Right cardiac atrium (tissue), 5 donors: ENCODE measurements at regions not wholly inside any gene's neighbourhood (a gene's known extent, or its start where the extent isn't known, plus 50 kb on each side); places are given as distances from the start of the nearest gene placed in this dataset.

Source experiments
- ATAC-seq, 2 donors: fragments of 200-7000 bp; cut with Tn5 transposase; one replicate each; pipeline versions ENCODE4 v1.8.0 to v1.9.1; 2020; ENCODE audit warnings: moderate library complexity in 2 of 2, mild to moderate bottlenecking in 1 of 2
- DNase-seq, 3 donors: peaks; one replicate each; pipeline ENCODE4 v3.0.0-alpha.2; 2020
- H3K27ac ChIP-seq: one replicate; pipeline ENCODE4 v1.5.1; 2013; ENCODE audit warnings: mild to moderate bottlenecking, low read length, control low read depth, moderate library complexity
- H3K27me3 ChIP-seq: one replicate; pipeline ENCODE4 v1.6.1; 2013; ENCODE audit not compliant: control insufficient read depth, insufficient read depth
- H3K4me1 ChIP-seq: one replicate; pipeline ENCODE4 v1.6.1; 2013; ENCODE audit warnings: low read length; ENCODE audit not compliant: control insufficient read depth, insufficient read depth
- H3K4me3 ChIP-seq: one replicate; pipeline ENCODE4 v1.5.1; 2013; ENCODE audit warnings: low read length, control low read depth
- H3K9me3 ChIP-seq: one replicate; pipeline ENCODE4 v1.6.1; 2013; ENCODE audit warnings: low read length; ENCODE audit not compliant: control insufficient read depth
- WGBS: extraction: QIAGEN DNeasy Blood & Tissue Kit; methylation state at CpG from one replicate; pipeline ENCODE4 v1.1.7; 2013; 5-methylcytosine and 5-hydroxymethylcytosine counted together
- intact Hi-C, 4 donors: fragments of 100-400 bp; cut with DNase I; formaldehyde crosslinking; loops; one replicate each; pipeline versions ENCODE4 v1.11.0 to v1.14.0; 2022 to 2023
- donor health status: healthy with polysubstance abuse.
- donor health status: DM: no; HTN: yes; CAD: no.
- donor health status: DM: no; HTN: no; CAD: no.
- donor health status: DM: no; HTN: yes; CAD: no; lungs with severe emphysema.
- donor health status: DM: yes; HTN: yes; CAD: no.

DNA sequence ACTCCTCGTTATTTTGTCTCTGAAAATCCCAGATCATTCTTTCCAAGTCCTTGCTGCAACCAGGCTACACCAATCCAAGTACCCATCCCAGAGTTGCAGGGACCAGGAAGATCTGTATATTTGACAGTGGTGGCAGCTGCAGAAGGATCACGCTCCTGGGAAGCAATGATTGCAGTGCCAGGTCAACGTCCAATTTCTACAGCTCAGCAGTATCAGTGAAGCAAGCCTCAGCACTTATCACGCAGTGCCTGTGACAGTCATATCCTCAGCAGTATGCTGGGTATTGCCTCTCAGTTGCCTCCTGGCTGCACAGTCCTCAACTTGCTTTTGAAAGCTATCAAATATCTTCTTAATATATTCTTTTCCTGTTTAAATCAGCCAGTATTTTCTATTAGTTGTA lies 66.7 kb downstream of the BARHL2 start:
- intact Hi-C loops = no loop called here
- no peaks in the 10 kb centered on the region for H3K9me3 ChIP-seq
- no peaks in the 10 kb centered on the region for H3K27me3 ChIP-seq
- H3K4me1 ChIP-seq = no peaks in the 10 kb centered on the region
- ATAC-seq = no peak
- no peak overlapping the region for H3K27ac ChIP-seq
- no peak overlapping the region for H3K4me3 ChIP-seq
- 62% methylated on average over 4 of the region's 4 CpGs for WGBS
- DNase-seq = no peak

DNA sequence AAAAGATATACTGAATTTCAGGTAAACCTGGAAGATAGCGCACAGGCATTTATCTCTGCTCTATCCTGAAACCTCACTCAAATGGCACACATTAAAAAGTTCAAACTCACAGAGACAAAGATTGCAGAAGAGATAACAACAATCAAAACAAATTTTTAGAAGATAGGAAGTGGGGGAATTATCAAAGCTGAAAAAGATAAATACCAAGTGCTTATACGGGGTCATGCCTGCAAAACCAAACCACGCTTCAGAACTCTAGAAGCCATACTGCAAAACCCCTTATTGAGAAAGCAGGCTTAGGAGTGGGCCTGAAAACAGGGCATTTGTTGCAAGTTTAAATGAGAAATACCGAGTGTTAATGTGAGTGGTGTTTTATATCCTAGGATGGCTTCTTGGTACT lies 76.8 kb downstream of the BARHL2 start:
- Histone ChIP-seq H3K27me3 (no peaks in the 10 kb centered on the region), H3K9me3 (no peaks in the 10 kb centered on the region), H3K4me3 (no peak overlapping the region), H3K27ac (no peak overlapping the region), H3K4me1 (no peaks in the 10 kb centered on the region)
- ATAC-seq = no peak
- 79% methylated on average over 4 of the region's 4 CpGs for WGBS
- DNase-seq = no peak
- intact Hi-C loops = no loop called here

DNA sequence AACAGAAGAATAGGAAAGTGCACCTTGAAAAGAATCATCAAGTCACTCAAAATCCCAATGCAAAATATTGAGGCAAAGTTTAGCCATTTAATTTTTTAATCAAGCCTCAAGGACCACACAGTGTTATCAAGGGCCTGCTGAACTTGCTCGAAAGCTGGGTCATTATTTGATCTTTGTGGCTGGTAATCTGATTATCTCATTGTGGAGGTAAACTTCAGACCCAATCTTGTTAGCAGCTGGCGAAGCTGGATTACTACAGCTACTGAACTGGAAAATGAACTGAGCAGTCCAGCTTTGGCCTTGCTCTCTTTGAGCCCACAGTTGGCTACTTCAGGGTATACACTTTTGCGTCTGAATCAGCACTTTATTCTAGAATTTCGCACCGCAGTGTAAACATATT lies 94.4 kb downstream of the BARHL2 start:
- Histone ChIP-seq H3K27me3 (no peaks in the 10 kb centered on the region), H3K27ac (no peak overlapping the region), H3K9me3 (no peaks in the 10 kb centered on the region), H3K4me1 (no peaks in the 10 kb centered on the region), H3K4me3 (no peak overlapping the region)
- intact Hi-C loops = no loop called here
- DNase-seq = no peak
- WGBS = 75% methylated on average over 5 of the region's 5 CpGs
- ATAC-seq = no peak

DNA sequence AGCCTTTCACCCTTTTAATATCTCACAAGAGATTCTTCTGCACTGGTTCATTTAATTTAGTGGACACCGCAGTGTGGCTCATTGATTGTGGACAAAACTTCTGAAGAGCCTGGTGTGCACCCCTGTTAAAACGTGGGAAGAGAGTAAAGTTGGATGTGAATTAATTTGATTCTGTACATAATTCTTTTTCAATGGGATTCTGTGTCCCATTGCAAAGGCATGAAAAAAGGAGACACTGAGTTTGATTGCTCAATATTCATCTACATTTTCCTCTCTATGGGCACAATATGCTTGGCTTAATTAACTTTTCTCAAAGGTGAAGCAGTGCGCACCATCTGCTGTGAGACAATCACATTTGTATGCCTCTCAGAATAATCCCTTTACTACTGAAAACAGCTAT lies 95.1 kb downstream of the BARHL2 start:
- 80% methylated on average over 3 of the region's 3 CpGs for WGBS
- no peak overlapping the region for H3K4me3 ChIP-seq
- H3K9me3 ChIP-seq = no peaks in the 10 kb centered on the region
- DNase-seq (no peak), ATAC-seq (no peak)
- no peaks in the 10 kb centered on the region for H3K4me1 ChIP-seq
- H3K27ac ChIP-seq = no peak overlapping the region
- intact Hi-C loops = no loop called here
- H3K27me3 ChIP-seq = no peaks in the 10 kb centered on the region

DNA sequence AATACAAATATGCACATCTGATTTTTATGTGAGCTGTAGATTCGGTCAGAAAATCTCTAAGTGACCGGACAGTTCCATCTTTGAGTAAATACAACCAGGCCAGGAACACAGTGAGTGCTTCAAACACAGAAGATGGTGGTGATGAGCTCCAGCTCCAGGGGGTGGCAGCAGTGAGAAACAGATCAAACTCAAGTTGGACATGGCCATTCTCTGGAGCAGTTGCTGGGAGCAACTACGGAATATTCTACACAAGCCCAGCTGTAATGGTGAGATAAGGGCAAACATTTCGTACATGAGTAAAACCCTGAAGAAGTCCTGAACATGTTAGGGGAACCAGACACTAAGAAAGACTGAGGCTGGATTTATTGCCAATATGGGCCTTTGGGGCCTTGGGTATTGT lies 100.7 kb downstream of the BARHL2 start:
- no peak overlapping the region for H3K4me3 ChIP-seq
- intact Hi-C loops = no loop called here
- H3K27ac ChIP-seq = no peak overlapping the region
- WGBS = 64% methylated on average over 4 of the region's 4 CpGs
- H3K9me3 ChIP-seq = no peaks in the 10 kb centered on the region
- ATAC-seq (no peak), DNase-seq (no peak)
- no peaks in the 10 kb centered on the region for H3K27me3 ChIP-seq
- H3K4me1 ChIP-seq = no peaks in the 10 kb centered on the region

DNA sequence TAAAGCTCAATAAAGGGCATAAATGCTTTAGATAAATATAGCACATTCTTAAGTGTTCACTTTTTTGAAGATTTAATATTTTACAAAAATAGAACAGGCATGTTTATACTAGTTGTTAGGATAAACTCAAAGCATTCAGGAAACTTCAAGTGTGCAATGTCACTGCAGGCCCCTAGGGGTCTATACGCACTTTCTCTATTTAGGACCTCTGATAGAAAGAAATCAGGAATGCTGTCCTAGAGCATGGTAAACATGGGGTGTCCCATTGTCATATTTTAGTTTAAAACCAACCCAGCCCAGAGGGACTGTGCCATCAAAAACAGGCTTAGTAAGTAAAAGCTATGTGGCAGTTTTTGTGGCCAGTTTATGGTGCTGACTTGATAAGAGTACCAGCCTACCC lies 102.2 kb downstream of the BARHL2 start:
- Histone ChIP-seq H3K27ac (no peak overlapping the region), H3K9me3 (no peaks in the 10 kb centered on the region), H3K4me1 (no peaks in the 10 kb centered on the region), H3K27me3 (no peaks in the 10 kb centered on the region), H3K4me3 (no peak overlapping the region)
- DNase-seq (no peak), ATAC-seq (no peak)
- 66% methylated on average over 1 of the region's 1 CpG for WGBS
- intact Hi-C loops = no loop called here

DNA sequence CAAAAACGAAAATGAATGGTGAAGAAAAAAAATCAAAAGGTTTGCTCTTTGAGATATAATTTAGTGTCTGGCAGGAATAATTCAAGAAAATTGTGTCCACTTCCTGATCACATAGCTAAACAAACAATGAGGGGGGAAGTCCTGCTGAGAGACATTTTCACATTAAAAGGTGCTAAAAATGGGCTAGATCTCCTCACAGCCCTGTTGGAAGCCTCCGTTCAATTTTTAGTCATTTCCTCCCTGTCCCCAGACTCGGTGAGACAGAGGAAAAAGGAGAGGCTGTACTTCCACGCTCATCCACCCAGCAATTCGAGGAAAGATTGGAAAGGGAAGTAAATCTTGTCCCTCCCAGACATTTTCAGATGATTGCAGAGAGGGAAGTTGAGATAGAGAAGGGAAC lies 103.7 kb downstream of the BARHL2 start:
- H3K27ac ChIP-seq = no peak overlapping the region
- 21% methylated on average over 5 of the region's 5 CpGs for WGBS
- intact Hi-C loops = no loop called here
- H3K9me3 ChIP-seq = no peaks in the 10 kb centered on the region
- no peaks in the 10 kb centered on the region for H3K27me3 ChIP-seq
- DNase-seq = no peak
- no peak overlapping the region for H3K4me3 ChIP-seq
- no peak for ATAC-seq
- H3K4me1 ChIP-seq = no peaks in the 10 kb centered on the region

DNA sequence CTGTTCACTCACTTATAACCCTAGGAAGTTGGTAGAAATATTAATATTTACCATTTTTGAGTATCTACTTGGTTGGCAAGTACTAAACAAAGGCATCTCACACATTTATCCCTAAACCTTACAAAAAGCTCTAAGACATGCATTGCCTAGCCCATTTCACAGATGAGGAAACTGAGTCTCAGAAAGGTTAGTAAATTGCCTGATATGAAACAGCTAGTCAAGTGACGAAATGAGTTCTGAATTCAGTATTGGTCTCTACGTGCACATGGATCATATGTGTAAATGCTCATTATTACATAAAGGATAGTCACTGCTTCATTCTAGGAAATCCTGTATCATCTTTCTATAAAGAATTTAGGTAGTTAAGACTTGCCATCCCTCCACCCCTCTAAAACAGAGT lies 105.1 kb downstream of the BARHL2 start:
- Histone ChIP-seq H3K4me3 (no peak overlapping the region), H3K9me3 (no peaks in the 10 kb centered on the region), H3K27me3 (no peaks in the 10 kb centered on the region), H3K4me1 (no peaks in the 10 kb centered on the region), H3K27ac (no peak overlapping the region)
- intact Hi-C loops = no loop called here
- WGBS = 90% methylated on average over 2 of the region's 2 CpGs
- ATAC-seq (no peak), DNase-seq (no peak)

DNA sequence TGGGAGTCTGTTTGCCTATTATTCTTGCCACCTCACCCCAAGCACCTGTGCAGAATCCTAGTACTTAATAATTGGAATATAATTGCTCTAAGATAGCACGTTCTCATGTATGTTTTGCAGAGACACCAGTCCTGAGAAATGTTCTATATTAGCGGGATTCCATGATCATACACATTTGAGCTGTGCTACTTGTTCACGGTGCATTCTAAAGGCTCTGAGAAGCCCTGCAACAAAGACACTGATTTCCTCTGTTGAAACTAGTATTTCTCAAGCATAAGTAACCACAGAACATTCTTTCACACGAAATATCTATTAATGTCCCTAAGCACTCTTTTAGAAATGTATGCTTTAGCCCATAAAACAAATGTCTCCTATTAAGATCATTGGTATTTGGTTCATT lies 109.4 kb downstream of the BARHL2 start:
- DNase-seq (no peak), ATAC-seq (no peak)
- no peaks in the 10 kb centered on the region for H3K27me3 ChIP-seq
- H3K4me3 ChIP-seq = no peak overlapping the region
- no peaks in the 10 kb centered on the region for H3K9me3 ChIP-seq
- WGBS = 82% methylated on average over 4 of the region's 4 CpGs
- no peaks in the 10 kb centered on the region for H3K4me1 ChIP-seq
- intact Hi-C loops = no loop called here
- no peak overlapping the region for H3K27ac ChIP-seq

DNA sequence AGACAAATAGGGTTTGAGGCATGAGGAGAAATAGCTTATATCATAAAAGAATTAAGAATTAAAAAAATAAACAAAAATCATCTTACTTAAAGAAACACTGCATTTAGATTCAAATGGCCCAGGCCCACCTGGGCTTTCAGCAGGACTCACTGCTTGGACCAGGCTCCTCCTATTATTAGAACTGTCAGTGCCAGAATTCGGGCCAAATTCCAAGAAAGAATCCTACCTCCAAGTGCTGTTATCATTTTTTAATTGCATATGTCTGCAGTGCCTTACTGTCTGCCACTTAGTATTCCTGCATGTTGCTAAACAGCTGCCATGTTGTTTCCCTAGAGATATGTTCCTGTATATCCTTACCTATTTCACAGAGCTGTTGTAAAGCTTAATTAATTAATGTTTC lies 112.0 kb downstream of the BARHL2 start:
- no peak for ATAC-seq
- 44% methylated on average over 1 of the region's 1 CpG for WGBS
- no peaks in the 10 kb centered on the region for H3K9me3 ChIP-seq
- intact Hi-C loops = no loop called here
- H3K4me1 ChIP-seq = no peaks in the 10 kb centered on the region
- H3K27ac ChIP-seq = no peak overlapping the region
- DNase-seq = no peak
- H3K27me3 ChIP-seq = no peaks in the 10 kb centered on the region
- no peak overlapping the region for H3K4me3 ChIP-seq

DNA sequence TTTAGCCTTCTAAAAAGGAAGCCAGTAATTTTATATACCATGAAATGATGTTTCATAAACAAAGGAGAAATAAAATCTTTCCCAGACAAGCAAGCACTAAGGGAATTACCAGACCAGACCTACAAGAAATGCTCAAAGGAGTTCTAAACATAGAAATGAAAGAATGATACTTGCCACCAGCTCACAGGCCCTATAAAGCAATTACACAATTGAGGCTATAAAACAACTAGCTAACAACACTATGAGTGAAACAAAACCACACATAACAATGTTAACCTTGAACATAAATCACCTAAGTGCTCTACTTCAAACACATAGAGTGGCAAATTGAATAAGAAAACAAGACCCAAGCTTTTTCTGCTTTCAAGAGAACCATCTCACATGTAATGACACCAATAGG lies 123.8 kb downstream of the BARHL2 start:
- no peak overlapping the region for H3K4me3 ChIP-seq
- no peaks in the 10 kb centered on the region for H3K4me1 ChIP-seq
- ATAC-seq (no peak), DNase-seq (no peak)
- H3K27me3 ChIP-seq = no peaks in the 10 kb centered on the region
- intact Hi-C loops = no loop called here
- H3K27ac ChIP-seq = no peak overlapping the region
- peaks cover 4% of the 10 kb centered on the region for H3K9me3 ChIP-seq

DNA sequence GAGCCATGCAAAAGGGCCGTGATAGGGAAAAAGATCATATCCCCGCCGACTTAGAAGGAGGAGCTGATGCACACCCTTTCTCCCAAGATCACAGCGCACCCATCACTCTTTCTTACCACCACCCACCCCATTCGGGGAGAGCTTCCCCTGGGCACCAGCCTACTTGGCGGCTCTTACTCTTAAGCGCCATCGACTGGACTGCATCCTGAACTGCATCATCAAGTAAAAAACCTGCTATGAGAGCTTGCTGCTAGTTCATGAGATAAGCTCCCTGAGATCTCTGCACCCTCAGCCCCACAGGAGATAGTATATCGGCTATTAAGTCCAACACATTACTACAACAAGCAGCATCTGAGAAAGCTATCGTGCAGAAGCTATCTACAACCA lies 125.1 kb downstream of the BARHL2 start:
- H3K4me3 ChIP-seq = no peak overlapping the region
- ATAC-seq (no peak), DNase-seq (no peak)
- intact Hi-C loops = no loop called here
- 47% methylated on average over 10 of the region's 10 CpGs for WGBS
- no peaks in the 10 kb centered on the region for H3K27me3 ChIP-seq
- peaks cover 2% of the 10 kb centered on the region for H3K9me3 ChIP-seq
- H3K27ac ChIP-seq = no peak overlapping the region
- no peaks in the 10 kb centered on the region for H3K4me1 ChIP-seq
